K562 (cell line): ENCODE measurements at regions not wholly inside any gene's neighbourhood (a gene's known extent, or its start where the extent isn't known, plus 50 kb on each side); places are given as distances from the start of the nearest gene placed in this dataset.

Experiments
- ATAC-seq: fragments of 200-7000 bp; cut with Tn5 transposase; 3 replicates; pipeline ENCODE4 v1.9.1; 2020; ENCODE audit warnings: moderate library complexity
- BruUV-seq: library from RNA; stranded (reverse); fragments of 400-500 nt; replicated peaks from 2 replicates; lab custom pipeline; 2021; lab: Mats Ljungman, UMichigan
- CTCF ChIA-PET: fragments of 300-600 bp; formaldehyde crosslinking; extraction: SDS; loops from one replicate; lab custom pipeline; 2021; ENCODE audit warnings: low intra/inter-chr PET ratio; lab: Yijun Ruan, JAX
- POLR2A ChIA-PET: fragments of 300-600, 350-650 bp; sonication (Branson Sonifier 250); formaldehyde crosslinking; extraction: SDS; loops from one replicate; lab custom pipeline; 2021; ENCODE audit warnings: antibody characterized with exemption, inconsistent platforms; lab: Yijun Ruan, JAX
- DNase-seq, 4 experiments: peaks; one replicate each; pipeline versions ENCODE4 v3.0.0 to v3.0.0-alpha.2; 2011 to 2018; ENCODE audit warnings: low spot score in 3 of 4, mixed read lengths in 3 of 4; ENCODE audit errors: extremely low read depth in 1 of 4
- FAIRE-seq: peaks from 2 replicates; lab custom pipeline; 2011; peaks lifted over from hg19 to GRCh38; lab: Jason Lieb, UNC
- H2AFZ ChIP-seq: 2 replicates; pipeline ENCODE4 v1.6.0; 2011; ENCODE audit warnings: low read depth, low read length, control low read depth, inconsistent platforms
- H3K27ac ChIP-seq: fragments of 200-600 bp; 3 replicates; pipeline ENCODE4 v1.8.0; 2011; ENCODE audit warnings: low read depth, mild to moderate bottlenecking, control low read depth, inconsistent platforms, low read length, moderate library complexity, mixed read lengths; ENCODE audit errors: extremely low read depth
- H3K27me3 ChIP-seq, 2 experiments: fragments of 300-600 bp in 1 of 2; 2 replicates in 1 of 2; 3 replicates in 1 of 2; pipeline versions ENCODE4 v1.6.0 to v1.8.0; 2011; ENCODE audit warnings: inconsistent platforms in 2 of 2, low read length in 2 of 2, mild to moderate bottlenecking in 1 of 2, mixed read lengths in 1 of 2, moderate library complexity in 1 of 2; ENCODE audit not compliant: control insufficient read depth in 2 of 2, insufficient read depth in 2 of 2
- H3K36me3 ChIP-seq: fragments of 300-600 bp; 3 replicates; pipeline ENCODE4 v1.8.0; 2011; ENCODE audit warnings: mild to moderate bottlenecking, low read length, inconsistent platforms; ENCODE audit not compliant: control insufficient read depth, insufficient read depth
- H3K4me1 ChIP-seq, 2 experiments: fragments of 200-600 bp in 1 of 2; replicated peaks in 1 of 2; 2 replicates in 1 of 2; 3 replicates in 1 of 2; pipeline versions ENCODE4 v1.5.1 to v1.8.0; 2011; ENCODE audit warnings: inconsistent platforms in 2 of 2, low read length in 2 of 2, mild to moderate bottlenecking in 1 of 2, mixed read lengths in 1 of 2, moderate library complexity in 1 of 2; ENCODE audit not compliant: control insufficient read depth in 2 of 2, insufficient read depth in 2 of 2
- H3K4me2 ChIP-seq: 2 replicates; pipeline ENCODE4 v1.6.1; 2011; ENCODE audit warnings: low read length, control low read depth, inconsistent platforms, mixed read lengths; ENCODE audit not compliant: insufficient read depth
- H3K4me3 ChIP-seq: fragments of 200-600 bp; sonication (generic), shearing (Covaris generic); 2 replicates; pipeline ENCODE4 v1.5.1; 2016; ENCODE audit warnings: control low read depth, inconsistent platforms
- H3K79me2 ChIP-seq: fragments of 200-600 bp; 3 replicates; pipeline ENCODE4 v1.8.0; 2011; ENCODE audit warnings: low read length, inconsistent platforms; ENCODE audit not compliant: control insufficient read depth, insufficient read depth
- H3K9ac ChIP-seq, 2 experiments: 2 replicates each; pipeline versions ENCODE4 v1.6.0 to v1.6.1; 2011; ENCODE audit warnings: low read depth in 2 of 2, low read length in 2 of 2, control low read depth in 1 of 2, inconsistent platforms in 1 of 2, mild to moderate bottlenecking in 1 of 2, mixed read lengths in 1 of 2; ENCODE audit not compliant: insufficient read depth in 1 of 2
- H3K9me1 ChIP-seq: one replicate; pipeline ENCODE4 v1.6.0; 2011; ENCODE audit warnings: inconsistent platforms, mild to moderate bottlenecking, low read length, moderate library complexity; ENCODE audit not compliant: control insufficient read depth, insufficient read depth
- H3K9me3 ChIP-seq: replicated peaks from 2 replicates; pipeline ENCODE4 v1.5.1; 2011; ENCODE audit warnings: low read depth, low read length, inconsistent platforms; ENCODE audit not compliant: control insufficient read depth, insufficient read depth
- H4K20me1 ChIP-seq: replicated peaks from 2 replicates; pipeline ENCODE4 v1.6.1; 2011; ENCODE audit warnings: low read length, inconsistent platforms, mixed read lengths; ENCODE audit not compliant: control insufficient read depth, insufficient read depth
- CEBPB ChIP-seq: fragments of 450-650 bp; IDR thresholded peaks from 2 replicates; pipeline ENCODE4 v1.6.1; 2016; ENCODE audit warnings: missing genetic modification characterization, missing compliant biosample characterization
- CEBPG ChIP-seq, 3 experiments: fragments of 200-800 bp in 1 of 3; sonication (Bioruptor generic) in 1 of 3; sonication (generic) in 1 of 3; formaldehyde crosslinking in 1 of 3; IDR thresholded peaks in 2 of 3; conservative IDR thresholded peaks in 1 of 3; 2 replicates each; pipeline versions ENCODE4 v1.6.1 to v1.8.0; 2016 to 2022; ENCODE audit warnings: missing compliant biosample characterization in 2 of 3, missing genetic modification characterization in 2 of 3, mild to moderate bottlenecking in 1 of 3, missing genetic modification reagents in 1 of 3
- FOXM1 ChIP-seq, 2 experiments: fragments of 450-650 bp in 1 of 2; sonication (generic) in 1 of 2; formaldehyde crosslinking in 1 of 2; IDR thresholded peaks; 2 replicates each; pipeline versions ENCODE4 v1.6.1 to v1.9.0; 2017 to 2022; ENCODE audit warnings: low read depth in 2 of 2, mild to moderate bottlenecking in 2 of 2, missing genetic modification reagents in 1 of 2, moderate library complexity in 1 of 2
- ILF3 ChIP-seq: fragments of 450-650 bp; IDR thresholded peaks from 2 replicates; pipeline ENCODE4 v1.6.1; 2018; ENCODE audit warnings: antibody characterized with exemption, mild to moderate bottlenecking, moderate library complexity, borderline replicate concordance
- SOX6 ChIP-seq: fragments of 450-650 bp; IDR thresholded peaks from 2 replicates; pipeline ENCODE4 v1.6.1; 2014; ENCODE audit warnings: mild to moderate bottlenecking
- XRCC5 ChIP-seq: fragments of 200-400 bp; formaldehyde crosslinking; IDR thresholded peaks from 2 replicates; pipeline ENCODE4 v1.6.1; 2017; ENCODE audit warnings: low read depth, mild to moderate bottlenecking, low read length
- WGBS: fragments of 100-300 bp; shearing (Covaris generic); methylation state at CpG from one replicate; pipeline ENCODE4 v1.1.6; 2016; ENCODE audit warnings: low coverage, mixed read lengths; ENCODE audit not compliant: insufficient coverage; ENCODE audit errors: missing lambda C conversion rate; 5-methylcytosine and 5-hydroxymethylcytosine counted together
- in situ Hi-C: fragments of 300-500 bp; cut with MboI; formaldehyde crosslinking; loops from 4 replicates; pipeline ENCODE4 v1.15.0; 2018; ENCODE audit warnings: inconsistent platforms, mixed read lengths
- intact Hi-C: fragments of 100-400 bp; cut with micrococcal nuclease; formaldehyde crosslinking; loops from 2 replicates; pipeline ENCODE4 v1.14.2; 2022

GRCh38 chr15:31214158-31214863, 112.3 kb upstream of the KLF13 start:
- no peaks in the 10 kb centered on the region for H3K79me2 ChIP-seq
- ChIA-PET POLR2A (interaction anchor here (0.6 to 0.9 kb wide), 2 partner anchors 10 to 20 kb away, joined by 3 to 4 read pairs; no protein-coding TSS in a partner anchor), CTCF (interaction anchor here (0.6 to 1.7 kb wide), 3 partner anchors 136 to 271 kb away, joined by 3 to 11 read pairs (median 4); no protein-coding TSS in a partner anchor)
- no peak overlapping the region for H2AFZ ChIP-seq
- H3K9ac ChIP-seq, result no peak overlapping the region; a peak in 1 of 4 replicates
- FAIRE-seq (no peak), DNase-seq (no peak), ATAC-seq (no peak)
- WGBS, result 0% methylated on average over 7 of the region's 8 CpGs
- no peak overlapping the region for H3K27ac ChIP-seq
- H3K9me1 ChIP-seq, result no peaks in the 10 kb centered on the region
- H3K27me3 ChIP-seq, result peaks cover 6 to 26% of the 10 kb centered on the region in 2 experiments
- peaks cover 0 to 18% of the 10 kb centered on the region in 2 experiments; a peak in 2 of 5 replicates for H3K4me1 ChIP-seq
- no peaks in the 10 kb centered on the region for H3K9me3 ChIP-seq
- no TSS peak for BruUV-seq
- H3K4me3 ChIP-seq, result no peak overlapping the region
- TF ChIP-seq XRCC5 (no peak), SOX6 (no peak)
- H3K4me2 ChIP-seq, result no peak overlapping the region
- H3K36me3 ChIP-seq, result no peaks in the 10 kb centered on the region
- H4K20me1 ChIP-seq, result peaks cover 4% of the 10 kb centered on the region
- intact Hi-C loops, result no loop called here
- in situ Hi-C loops, result no loop called here

- peak; percentile 15; the same call in 2 of the 3 replicates for ATAC-seq
- H3K27ac ChIP-seq, result no peak overlapping the region
- TF ChIP-seq CEBPG (CRISPR knock-in tag; IDR thresholded peaks at IDR 0.05) (no peak), CEBPG (tag; conservative IDR thresholded peaks at IDR 0.05 in 1 of 2, IDR thresholded peaks at IDR 0.05 in 1 of 2) (peak in 1 of 2 experiments; percentile 13; a peak in 1 of 4 replicates), CEBPB (tag) (peak; percentile 62), ILF3 (no peak), FOXM1 (IDR thresholded peaks at IDR 0.05; ENCODE audit: low read depth) (no peak), FOXM1 (CRISPR knock-in tag; IDR thresholded peaks at IDR 0.05; ENCODE audit: low read depth) (no peak)
- H3K4me1 ChIP-seq, result peaks cover 0 to 18% of the 10 kb centered on the region in 2 experiments; a peak in 2 of 5 replicates
- BruUV-seq, result no TSS peak
- FAIRE-seq, result no peak
- no peaks in the 10 kb centered on the region for H3K79me2 ChIP-seq
- no peaks in the 10 kb centered on the region for H3K36me3 ChIP-seq
- in situ Hi-C loops (no loop called here), intact Hi-C loops (loop anchor here (1.0 to 5.0 kb wide), 2 partner anchors 220 to 272 kb away; no protein-coding TSS in a partner anchor)
- peaks cover 6 to 26% of the 10 kb centered on the region in 2 experiments for H3K27me3 ChIP-seq
- no peaks in the 10 kb centered on the region for H3K9me1 ChIP-seq
- no peak overlapping the region; a peak in 1 of 4 replicates for H3K9ac ChIP-seq
- no peak for DNase-seq
- ChIA-PET CTCF (interaction anchor here (0.6 to 1.7 kb wide), 2 partner anchors 221 to 274 kb away, joined by 3 to 11 read pairs; no protein-coding TSS in a partner anchor), POLR2A (interaction anchor here (0.6 to 0.9 kb wide), 2 partner anchors 10 to 21 kb away, joined by 3 to 4 read pairs; no protein-coding TSS in a partner anchor)
- no peak overlapping the region for H3K4me2 ChIP-seq
- peaks cover 4% of the 10 kb centered on the region for H4K20me1 ChIP-seq
- WGBS, result 14% methylated on average over 14 of the region's 18 CpGs
- H2AFZ ChIP-seq, result no peak overlapping the region
- no peaks in the 10 kb centered on the region for H3K9me3 ChIP-seq
- H3K4me3 ChIP-seq, result no peak overlapping the region
Measured at GRCh38 chr15:31214864-31215489, 111.7 kb upstream of the KLF13 start.
